ENCODE measurements at regions not wholly inside any gene's neighbourhood (a gene's known extent, or its start where the extent isn't known, plus 50 kb on each side); places are given as distances from the start of the nearest gene placed in this dataset.

DNA sequence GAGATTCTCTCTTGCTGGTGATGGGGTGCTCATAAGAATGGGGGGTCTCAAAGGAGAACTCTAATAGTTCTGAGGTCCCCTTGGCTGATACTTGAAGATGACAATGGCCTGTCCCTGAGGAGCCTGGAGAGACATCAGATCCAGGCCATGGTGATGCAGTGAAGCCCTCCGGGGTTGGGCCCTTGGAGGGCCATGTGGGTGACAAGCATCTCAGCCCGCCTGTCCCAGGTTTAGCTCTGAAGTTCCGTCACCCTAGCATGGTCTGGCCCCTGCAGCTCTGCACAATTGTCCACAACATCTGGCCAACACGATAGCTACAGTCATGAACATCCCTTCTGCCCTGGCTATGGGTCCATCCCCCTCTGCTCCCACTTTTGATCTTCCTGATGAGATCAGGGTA lies 202.8 kb upstream of the HS6ST1 start:
- TF ChIP-seq, protein P1, sequence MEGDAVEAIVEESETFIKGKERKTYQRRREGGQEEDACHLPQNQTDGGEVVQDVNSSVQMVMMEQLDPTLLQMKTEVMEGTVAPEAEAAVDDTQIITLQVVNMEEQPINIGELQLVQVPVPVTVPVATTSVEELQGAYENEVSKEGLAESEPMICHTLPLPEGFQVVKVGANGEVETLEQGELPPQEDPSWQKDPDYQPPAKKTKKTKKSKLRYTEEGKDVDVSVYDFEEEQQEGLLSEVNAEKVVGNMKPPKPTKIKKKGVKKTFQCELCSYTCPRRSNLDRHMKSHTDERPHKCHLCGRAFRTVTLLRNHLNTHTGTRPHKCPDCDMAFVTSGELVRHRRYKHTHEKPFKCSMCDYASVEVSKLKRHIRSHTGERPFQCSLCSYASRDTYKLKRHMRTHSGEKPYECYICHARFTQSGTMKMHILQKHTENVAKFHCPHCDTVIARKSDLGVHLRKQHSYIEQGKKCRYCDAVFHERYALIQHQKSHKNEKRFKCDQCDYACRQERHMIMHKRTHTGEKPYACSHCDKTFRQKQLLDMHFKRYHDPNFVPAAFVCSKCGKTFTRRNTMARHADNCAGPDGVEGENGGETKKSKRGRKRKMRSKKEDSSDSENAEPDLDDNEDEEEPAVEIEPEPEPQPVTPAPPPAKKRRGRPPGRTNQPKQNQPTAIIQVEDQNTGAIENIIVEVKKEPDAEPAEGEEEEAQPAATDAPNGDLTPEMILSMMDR (IDR thresholded peaks at IDR 0.05; ENCODE audit: low read length), result no peak
- TF ChIP-seq EZH2 (optimal IDR thresholded peaks at IDR 0.05; ENCODE audit: low read depth, low read length), result no peak
